ENCODE measurements at regions not wholly inside any gene's neighbourhood (a gene's known extent, or its start where the extent isn't known, plus 50 kb on each side); places are given as distances from the start of the nearest gene placed in this dataset.

DNA sequence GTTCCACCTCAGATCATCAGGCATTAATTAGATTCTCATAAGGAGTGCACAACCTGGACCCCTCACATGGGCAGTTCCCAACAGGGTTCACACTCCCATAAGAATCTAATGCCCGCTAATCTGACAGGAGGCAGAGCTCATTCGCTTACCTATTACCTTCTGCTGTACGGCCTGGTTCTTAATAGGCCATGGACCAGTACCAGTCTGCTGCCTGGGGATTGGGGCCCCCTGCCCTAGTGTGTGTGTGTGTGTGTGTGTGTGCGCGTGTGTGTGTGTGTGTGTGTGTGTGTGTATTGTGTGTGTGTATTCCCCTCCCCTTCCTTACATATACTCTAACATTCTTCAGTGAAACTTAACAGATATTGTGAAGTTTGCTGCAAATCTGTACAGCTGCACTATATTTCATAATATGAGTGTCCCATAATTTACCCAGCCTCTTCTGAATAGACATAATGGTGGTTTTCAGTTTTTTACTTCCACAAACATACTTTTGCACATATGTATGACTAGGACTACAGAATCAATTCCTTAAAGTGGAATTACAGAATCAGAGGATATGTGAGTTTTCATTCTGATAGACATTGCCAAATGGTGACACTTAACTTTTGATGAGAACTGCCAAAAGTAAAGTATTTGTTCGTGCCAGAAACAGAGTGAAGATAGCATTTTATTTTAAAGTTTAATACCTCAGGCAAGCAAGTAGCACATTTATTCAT lies 205.2 kb upstream of the EEA1 start:
- DNase-seq (ENCODE audit: low read depth in 2 of 2): no peak

DNA sequence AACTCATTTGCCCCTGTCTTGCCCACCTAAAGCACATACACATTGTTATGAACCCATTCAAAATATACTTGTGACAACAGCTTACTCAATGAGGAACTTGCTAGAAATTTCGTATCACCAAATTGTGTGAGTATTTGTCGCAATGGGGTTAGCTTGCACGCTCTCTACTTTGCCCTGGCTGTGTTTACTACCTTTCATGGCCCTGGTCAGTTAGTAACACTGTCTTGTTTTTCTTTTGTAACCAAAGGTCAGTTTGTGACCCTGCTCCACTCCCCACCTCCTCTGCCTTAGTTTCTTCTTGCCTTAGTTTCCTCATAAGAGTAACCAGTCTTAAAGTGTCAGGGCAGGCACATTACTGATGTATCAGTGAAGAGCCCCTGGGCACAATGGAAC lies 205.8 kb upstream of the EEA1 start:
- no peak for DNase-seq (ENCODE audit: low read depth in 2 of 2)

DNA sequence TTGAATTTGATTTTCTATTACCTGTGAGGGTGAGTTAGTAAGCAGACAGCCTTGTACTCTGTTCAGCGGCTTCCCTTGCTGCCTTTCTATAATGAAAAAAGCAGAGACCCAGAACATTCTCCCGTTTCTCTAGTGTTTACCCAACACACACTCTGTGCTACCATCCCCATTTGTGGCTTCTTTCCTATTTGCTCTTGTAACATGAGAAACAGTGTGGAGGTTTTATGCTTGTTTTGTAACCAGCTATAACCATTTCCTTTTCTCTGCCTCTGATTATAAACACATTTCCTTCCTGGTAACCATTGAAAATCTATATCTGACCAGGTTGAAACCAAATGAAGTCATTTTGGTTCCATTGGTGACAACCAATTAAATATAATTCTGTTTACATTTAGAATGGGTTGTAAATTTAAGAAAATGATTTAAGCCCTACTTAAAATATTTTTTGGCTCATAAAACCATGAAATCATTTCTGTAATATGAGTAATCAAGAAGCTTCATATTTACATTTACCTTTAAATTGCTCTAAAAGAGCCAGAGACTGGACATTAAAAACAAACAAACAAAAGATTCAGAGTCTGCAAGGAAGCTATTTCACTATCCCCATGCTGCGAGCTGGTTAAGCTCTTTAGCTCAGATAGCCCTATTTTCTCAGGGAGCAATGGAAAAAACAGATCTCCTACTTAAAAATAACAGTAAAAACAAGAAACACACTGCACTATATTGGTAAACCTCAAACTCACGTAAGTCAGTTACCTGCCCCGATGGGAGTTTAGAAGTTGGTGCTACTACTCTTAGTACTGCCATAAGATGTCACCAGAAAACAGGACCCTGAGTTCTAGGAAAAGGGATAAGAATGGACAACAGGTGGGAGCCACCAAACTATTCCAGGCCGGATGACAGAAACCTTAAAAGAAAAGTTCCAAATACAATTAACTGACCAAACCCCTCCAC lies 206.5 kb upstream of the EEA1 start:
- DNase-seq (ENCODE audit: low read depth in 2 of 2): no peak

DNA sequence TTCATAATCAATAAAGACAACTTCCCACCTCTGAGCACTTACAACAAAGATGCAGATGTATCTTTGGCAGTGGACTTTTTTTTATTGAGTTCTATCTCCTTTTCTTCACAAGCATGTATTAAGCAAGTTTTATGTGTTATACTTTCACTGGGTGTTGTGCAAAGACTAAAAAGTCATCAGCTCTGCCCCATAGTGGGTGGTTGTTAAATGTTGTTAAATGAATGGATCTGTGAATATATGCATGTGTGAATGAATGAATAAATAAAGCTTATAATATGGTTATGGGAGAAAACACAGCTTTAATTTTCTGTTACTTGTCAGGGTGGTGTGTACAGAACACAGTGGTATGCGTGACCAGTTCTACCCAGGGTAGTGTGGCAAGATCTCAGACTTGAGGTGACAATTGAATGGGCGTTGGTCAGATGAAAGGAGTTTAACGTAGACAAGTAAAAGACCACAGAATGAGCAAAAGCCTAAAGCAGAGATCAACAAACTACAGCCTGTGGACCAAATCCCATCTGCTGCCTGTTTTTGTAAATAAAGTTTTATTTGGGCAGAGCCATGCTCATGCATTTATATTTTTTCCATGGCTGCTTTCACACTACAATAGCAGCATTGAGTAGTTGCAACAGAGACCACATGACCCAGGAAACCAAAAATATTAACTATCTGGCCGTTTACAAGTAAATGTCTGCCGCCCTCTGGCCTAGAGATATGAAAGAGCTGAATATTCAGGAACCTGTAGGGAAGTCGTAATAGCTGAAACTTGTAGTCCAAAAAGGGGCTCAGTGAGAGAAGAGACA lies 207.4 kb upstream of the EEA1 start:
- no peak for DNase-seq (ENCODE audit: low read depth in 2 of 2)

DNA sequence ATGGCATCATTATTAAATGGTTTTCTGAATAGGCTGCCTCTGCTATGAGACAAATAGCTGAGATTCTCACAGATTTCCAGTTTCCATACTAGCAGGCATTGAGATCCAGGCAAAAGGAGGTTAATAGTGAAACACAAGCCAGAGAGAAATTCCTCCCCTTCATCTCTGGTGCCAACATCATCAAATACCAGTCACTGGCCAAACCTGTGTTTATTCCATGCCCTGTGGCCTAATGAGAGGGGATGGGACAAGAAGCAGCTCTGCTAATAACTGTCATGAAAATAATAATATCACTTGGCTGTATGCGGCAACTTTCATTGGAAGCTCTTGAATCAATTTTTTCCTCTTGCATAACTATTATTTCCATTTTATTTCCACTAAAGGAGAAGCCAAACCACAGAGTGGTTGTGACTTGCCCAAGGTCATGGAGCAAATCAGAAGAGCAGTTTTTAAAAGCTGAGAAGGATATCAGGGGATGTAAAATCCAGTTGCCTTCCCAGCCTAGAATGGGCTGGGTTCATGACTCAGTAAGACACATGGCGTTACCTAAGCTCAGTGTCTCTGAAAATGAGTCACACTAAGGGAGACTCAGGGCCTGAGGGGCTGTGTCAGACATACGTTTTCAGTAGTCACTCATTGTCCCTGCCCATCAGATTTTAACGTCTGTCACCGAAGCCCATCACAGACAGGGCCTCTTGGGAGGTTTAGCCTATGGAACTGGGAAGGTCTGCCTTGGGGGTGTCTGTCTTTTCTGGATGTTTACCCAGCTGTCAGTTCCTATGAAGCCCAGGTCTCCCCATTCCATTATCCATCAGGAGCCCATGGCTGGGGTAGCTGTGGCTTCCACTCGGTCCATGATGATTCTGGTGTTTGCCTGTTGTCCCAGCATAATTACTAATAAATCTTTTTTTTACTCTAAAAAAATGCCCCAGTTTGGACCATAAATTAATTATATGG lies 208.8 kb upstream of the EEA1 start:
- DNase-seq (ENCODE audit: low read depth in 2 of 2): no peak

DNA sequence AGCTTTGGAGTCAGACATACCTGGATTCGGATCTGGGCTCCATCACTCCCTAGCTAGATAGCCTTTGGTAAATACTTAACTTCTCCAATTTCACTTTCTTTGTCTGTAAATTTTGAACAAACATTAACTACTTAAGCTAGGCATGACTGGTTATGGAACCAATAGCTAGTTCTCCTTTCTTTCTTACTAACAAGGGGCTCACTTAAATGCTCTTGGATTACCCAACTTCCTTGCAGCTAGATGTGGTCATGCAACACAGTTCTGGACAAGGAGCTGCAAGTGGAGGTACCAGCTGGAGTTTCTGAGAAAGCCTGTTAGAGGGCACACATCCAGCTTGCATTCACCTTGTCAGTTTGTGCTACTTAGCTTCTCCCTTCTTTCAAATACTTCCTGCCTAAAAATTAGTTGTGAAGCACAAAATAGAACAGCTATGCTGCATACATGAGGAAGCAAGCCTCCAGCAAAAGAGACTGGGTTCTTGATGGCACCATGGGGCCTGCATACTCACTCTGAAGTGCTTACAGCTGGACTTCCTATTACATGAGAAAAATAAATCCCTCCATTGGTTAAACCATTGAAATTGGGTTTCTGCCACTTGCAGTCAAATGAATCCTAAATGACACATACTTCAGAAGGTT lies 210.1 kb upstream of the EEA1 start:
- no peak for DNase-seq (ENCODE audit: low read depth in 2 of 2)

DNA sequence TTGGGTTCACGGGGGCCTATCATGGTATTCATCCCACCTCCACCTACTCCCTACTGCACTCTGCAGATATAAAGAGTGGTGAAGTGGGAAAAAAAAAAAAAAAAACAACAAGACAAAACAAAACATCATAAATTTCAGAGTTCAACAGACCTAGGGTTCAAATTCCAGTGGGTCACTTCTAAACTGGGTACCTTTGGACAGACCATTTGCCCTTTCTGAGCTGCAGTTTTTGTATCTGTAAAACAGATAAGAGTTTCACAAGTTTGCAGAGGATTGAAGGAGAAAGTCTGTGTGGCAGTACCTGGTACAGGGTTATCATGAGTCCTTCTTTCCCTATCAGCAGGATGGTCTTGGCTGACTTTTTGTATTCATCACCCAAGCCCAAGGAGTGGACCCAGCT lies 211.2 kb upstream of the EEA1 start:
- no peak for DNase-seq (ENCODE audit: low read depth in 2 of 2)

DNA sequence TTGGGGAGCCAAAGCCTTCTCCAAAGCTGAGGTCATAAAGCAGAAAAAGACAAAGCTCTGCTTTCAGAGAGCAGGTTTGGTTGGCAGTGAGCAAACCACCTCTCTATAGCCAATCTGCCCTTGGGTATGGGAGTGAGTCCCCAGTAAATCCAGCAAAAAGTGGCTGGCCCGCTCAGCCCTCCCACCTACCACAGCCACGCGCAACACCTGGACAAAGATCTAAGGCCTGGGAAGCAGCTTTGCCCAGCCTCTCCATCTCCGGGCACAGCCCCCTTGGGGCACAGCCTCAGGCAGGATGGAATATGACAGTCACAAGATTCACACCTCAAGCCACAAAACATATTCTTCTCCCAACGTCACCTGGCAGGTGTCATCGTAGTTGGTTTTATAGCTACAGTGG lies 211.7 kb upstream of the EEA1 start:
- no peak for DNase-seq (ENCODE audit: low read depth in 2 of 2)

DNA sequence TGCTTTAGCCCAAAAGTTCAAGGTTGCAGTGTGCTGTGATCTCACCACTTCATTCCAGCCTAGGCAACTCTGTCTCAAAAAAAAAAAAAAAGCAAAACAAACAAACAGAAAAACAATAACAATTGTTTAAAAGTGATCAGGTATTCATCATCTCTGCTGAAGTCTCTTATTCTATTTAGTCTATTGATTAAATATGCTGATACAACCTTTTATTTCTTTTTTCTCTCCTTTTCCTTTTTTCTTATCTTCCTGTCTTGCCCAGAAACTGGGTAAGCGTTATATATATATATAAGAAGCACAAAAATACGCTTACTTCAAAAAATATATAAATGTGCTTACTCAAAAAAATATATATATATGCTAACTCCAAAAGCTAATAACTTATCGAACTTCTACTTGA lies 213.8 kb upstream of the EEA1 start:
- DNase-seq (ENCODE audit: low read depth in 2 of 2): no peak

DNA sequence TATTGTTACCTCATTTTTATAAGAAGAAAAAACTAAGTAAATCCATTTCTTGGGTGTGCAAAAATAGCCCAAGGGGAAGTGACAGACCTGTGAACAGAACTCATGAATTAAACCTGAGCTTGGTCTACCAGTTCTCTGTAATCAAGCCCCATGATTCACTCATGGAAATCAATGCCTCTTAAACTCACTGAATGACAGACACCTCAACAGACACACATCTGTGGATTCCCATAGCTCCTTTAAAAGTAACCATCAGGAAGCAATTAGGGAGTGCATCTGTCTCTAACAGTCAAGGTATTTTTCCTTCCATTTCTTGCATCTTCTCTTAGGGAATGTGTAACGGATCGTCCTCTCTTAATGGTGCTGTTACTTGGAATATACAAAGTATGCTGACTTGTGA lies 215.0 kb upstream of the EEA1 start:
- no peak for DNase-seq (ENCODE audit: low read depth in 2 of 2)

DNA sequence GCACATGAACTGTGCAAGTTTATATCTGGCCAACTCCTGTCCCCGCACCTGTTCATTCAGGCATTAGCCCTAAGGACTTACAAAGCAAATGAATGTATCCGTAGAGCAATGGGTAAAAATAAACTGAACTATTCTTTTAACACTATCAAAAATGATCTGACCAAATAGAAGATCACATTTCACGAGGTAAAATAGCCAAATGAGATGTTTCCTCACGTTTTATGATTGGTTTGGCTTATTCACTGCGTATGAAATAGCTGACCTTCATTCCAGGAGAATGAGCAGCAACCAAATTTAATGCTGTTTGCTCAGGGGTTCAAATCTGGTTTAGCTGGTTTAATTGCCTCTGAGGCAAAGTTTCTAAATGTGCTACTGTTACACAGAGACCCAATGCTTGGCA lies 216.0 kb upstream of the EEA1 start:
- DNase-seq (ENCODE audit: low read depth in 2 of 2): no peak

DNA sequence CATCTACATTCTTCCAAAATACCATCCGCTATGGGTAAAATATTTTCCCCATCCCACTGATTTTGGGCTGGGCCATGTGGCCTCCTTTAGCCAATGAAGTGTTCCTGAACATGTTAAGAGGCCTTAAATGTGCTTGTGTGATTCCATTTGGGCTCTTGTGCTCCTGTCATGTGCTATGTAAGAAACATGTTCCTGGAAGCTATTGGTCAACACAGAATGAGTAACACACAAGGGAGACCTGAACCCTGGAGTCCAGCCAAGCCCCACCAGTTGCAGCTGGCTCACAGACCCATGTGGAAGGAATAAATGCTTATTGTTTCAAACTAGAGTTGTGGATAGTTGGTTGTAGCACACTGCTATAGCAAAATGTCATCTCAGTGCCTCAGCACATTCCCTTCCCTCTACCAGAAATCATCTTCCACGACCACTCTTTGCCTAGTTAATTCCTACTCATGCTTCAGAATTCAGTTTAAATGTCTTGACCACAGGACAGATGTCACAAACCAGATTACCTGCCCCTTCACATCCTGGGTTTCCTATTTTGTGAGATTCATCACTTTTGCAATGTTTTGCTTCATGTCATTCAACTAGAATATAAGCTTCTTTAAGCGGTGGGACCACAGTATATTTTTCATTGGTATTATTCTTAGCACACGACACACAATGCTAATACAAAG lies 217.3 kb upstream of the EEA1 start:
- no peak for DNase-seq (ENCODE audit: low read depth in 2 of 2)

DNA sequence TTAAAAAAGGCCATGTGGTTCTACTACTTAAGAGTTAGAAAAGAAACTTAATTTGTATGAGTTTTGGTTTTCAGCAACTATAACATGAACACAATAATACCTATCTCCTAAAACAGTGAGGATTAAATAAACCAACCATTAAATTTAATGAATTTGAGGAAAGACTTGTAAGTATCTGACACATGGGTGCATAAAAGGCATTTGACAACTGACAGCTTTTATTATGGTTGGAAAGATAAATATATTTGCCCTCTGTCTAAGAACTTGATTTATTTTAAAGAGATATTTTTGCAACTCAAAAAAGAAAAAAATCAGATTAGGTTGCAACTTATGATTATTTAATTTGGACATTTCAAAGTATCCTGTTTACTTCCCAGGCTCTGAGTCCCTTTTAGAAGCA lies 217.9 kb upstream of the EEA1 start:
- no peak for DNase-seq (ENCODE audit: low read depth in 2 of 2)

DNA sequence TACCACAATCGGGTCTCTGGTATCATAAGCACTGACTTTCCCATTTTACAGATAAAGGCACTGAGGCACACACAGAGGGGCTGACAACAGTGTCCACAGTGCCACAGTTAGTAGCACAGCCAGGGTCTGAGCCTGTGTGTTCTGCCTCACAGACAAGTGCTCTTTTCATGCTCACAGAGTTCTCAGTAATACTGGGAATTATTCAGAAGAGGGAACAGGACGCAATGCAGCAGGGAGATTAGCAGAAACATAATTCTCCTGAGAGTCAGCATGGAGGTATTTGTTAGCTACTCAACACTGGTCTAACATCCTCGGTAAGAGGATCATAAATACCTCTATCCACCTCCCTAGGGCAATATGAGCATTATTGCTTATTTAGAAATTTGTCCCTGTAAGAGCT lies 219.3 kb upstream of the EEA1 start:
- no peak for DNase-seq (ENCODE audit: low read depth in 2 of 2)

DNA sequence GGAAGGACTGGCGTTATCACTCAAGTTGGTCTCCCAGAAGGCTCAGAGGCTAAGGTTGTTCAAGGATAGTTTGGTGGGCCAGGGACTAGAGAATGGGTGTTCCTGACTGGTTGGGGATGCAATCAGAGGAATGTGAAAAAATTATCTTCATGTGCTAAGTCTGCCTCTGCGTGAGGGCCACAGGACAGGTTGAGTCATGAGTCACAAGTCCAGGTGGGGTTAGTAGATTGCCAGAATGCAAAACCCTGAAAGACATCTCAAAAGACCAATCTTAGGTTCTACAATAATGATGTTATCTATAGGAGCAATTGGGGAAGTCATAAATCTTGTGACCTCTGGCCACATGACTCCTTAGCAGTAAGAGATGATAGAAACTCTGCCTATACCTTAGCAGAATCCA lies 220.1 kb upstream of the EEA1 start:
- no peak for DNase-seq (ENCODE audit: low read depth in 2 of 2)

DNA sequence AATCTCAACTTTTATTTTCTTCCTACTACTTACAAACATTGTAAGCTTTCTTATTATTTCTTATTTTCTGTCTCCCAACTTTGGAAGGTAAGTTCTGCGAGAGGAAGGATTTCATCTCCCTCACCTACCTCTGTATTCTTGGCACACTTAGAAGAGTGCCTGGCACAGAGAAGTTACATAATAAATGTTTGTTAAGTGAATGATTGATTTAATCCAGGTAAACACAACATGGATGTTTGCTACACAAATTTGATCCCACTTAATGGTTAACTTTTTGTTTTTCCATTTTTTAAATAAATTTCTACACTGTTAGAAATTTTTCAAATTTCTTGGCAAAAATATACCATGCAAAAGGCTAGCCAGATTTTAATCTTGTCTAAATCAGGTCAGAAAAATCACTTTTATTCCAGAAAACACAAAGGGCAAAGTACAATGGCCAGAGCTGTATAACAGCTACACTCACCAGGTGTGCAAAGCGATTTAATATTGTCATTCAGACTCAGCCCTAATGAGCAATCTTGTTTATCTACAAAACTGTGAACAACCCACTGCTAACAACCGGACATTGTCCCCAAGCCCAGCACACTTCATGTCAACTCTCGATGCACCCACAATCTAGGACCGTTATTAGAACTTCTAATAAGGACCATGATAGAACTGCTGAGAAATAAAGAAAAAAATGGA lies 222.1 kb upstream of the EEA1 start:
- no peak for DNase-seq (ENCODE audit: low read depth in 2 of 2)

DNA sequence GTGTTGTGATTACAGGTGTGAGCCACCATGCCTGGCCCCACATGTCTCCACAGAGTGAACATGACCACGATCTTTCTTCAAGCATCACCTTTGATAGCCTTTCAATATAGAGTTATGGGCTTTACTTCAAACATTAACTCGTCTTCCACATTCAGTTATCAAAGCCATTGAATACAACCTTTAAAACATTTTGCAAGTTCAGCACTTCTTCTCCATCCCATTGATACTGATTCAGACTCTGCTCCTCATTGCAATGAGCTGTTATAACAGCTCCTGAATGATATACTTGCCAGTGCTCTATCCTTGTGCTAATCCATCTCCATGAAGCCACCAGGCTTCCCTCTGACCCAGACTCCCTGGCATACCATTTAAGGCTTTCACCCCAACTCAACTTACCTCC lies 223.5 kb upstream of the EEA1 start:
- DNase-seq (ENCODE audit: low read depth in 2 of 2): no peak

DNA sequence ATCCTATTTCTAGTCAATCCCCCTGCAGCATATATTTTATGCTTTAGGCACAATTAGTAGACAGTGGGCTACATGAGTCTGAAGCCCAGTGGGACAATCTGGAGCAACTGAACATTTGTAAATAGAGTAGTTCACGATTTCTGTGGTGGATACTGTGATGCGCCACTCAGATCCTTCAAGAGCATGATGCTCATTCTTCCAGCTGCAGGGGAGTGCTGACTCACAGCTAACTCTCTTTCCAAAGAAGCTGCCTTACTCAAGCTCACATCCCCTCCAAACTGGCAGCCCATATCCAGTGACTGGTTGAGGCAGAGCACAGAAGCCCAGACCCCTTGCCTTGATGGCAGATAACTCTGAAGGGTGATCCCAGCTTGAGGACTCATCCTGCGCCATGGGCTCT lies 224.2 kb upstream of the EEA1 start:
- no peak for DNase-seq (ENCODE audit: low read depth in 2 of 2)

DNA sequence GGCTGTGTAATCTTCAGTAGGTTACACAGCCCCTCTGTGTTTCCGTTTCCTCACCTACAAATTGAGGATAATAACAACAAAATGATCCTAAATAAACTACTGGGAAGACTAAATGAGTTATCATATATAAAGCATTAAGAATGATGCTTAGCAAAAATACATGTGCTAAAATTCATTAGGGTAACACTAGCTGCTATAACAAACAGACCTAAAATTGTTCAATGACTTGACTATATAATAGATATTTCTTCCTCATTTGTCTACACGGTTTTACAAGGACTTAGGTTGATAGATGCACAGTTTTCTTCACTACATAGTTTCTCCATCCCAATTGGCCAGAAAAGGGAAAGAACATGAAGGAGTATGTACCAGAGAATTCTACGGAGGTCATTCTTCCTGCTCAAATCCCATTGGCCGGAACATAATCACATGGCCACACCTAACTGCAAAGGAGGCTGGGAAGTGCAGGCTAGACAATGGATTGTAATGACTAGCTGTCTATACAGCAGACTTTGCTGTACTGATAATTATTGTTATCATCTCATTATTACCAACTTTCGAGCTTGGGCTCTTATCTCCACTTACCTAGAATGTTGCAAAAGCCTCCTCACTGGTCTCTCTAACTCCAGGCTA lies 223.5 kb upstream of the NUDT4 start:
- no peak for DNase-seq (ENCODE audit: low read depth in 2 of 2)

Measured in stimulated activated CD4-positive, alpha-beta T cell treated with anti-CD3 and anti-CD28 coated beads, Interleukin-4, amount 100 ng/mL, for 48 hours (primary cell).